GM23338 (cell line): ENCODE measurements at regions not wholly inside any gene's neighbourhood (a gene's known extent, or its start where the extent isn't known, plus 50 kb on each side); places are given as distances from the start of the nearest gene placed in this dataset.

ENCODE experiments used
- ATAC-seq: fragments of 200-7000 bp; cut with Tn5 transposase; 3 replicates; pipeline ENCODE4 v1.9.1; 2020
- DNase-seq: peaks from one replicate; pipeline ENCODE4 v3.0.0-alpha.2; 2015; ENCODE audit warnings: low spot score
- H2AFZ ChIP-seq: fragments of 200-600 bp; sonication (generic); 2 replicates; pipeline ENCODE4 v1.8.0; 2016; ENCODE audit warnings: antibody characterized with exemption, mild to moderate bottlenecking, moderate library complexity
- H3F3A ChIP-seq: fragments of 200-600 bp; sonication (generic); replicated peaks from 2 replicates; pipeline ENCODE4 v1.8.0; 2017; ENCODE audit warnings: antibody characterized with exemption, mixed run types, low read depth
- H3K27ac ChIP-seq: fragments of 200-600 bp; sonication (generic); 2 replicates; pipeline ENCODE4 v1.6.1; 2016; ENCODE audit warnings: low read depth
- H3K27me3 ChIP-seq: fragments of 200-600 bp; sonication (generic); 2 replicates; pipeline ENCODE4 v1.8.0; 2016; ENCODE audit warnings: mild to moderate bottlenecking, mixed run types, moderate library complexity; ENCODE audit not compliant: insufficient read depth
- H3K36me3 ChIP-seq: fragments of 200-600 bp; sonication (generic); 2 replicates; pipeline ENCODE4 v1.8.0; 2016; ENCODE audit warnings: mild to moderate bottlenecking; ENCODE audit not compliant: insufficient read depth
- H3K4me1 ChIP-seq: fragments of 200-600 bp; sonication (generic); 2 replicates; pipeline ENCODE4 v1.8.0; 2016; ENCODE audit warnings: mild to moderate bottlenecking, moderate library complexity; ENCODE audit not compliant: insufficient read depth
- H3K4me2 ChIP-seq: fragments of 200-600 bp; sonication (generic); 2 replicates; pipeline ENCODE4 v1.7.1; 2017; ENCODE audit warnings: mixed run types
- H3K4me3 ChIP-seq: fragments of 200-600 bp; sonication (generic); 2 replicates; pipeline ENCODE4 v1.6.1; 2016; ENCODE audit warnings: mixed run types
- H3K79me2 ChIP-seq: fragments of 200-600 bp; sonication (generic); replicated peaks from 2 replicates; pipeline ENCODE4 v1.8.0; 2017; ENCODE audit warnings: mild to moderate bottlenecking; ENCODE audit not compliant: insufficient read depth
- H3K9me2 ChIP-seq: fragments of 200-600 bp; sonication (generic); 2 replicates; pipeline ENCODE4 v1.8.0; 2017; ENCODE audit not compliant: insufficient read depth
- H4K20me1 ChIP-seq: fragments of 200-600 bp; sonication (generic); replicated peaks from 2 replicates; pipeline ENCODE4 v1.8.0; 2017; ENCODE audit warnings: mild to moderate bottlenecking; ENCODE audit not compliant: insufficient read depth
- H3K27ac Mint-ChIP-seq: 2 replicates; pipeline ENCODE4 v1.8.0; 2020; ENCODE audit warnings: inconsistent platforms, mild to moderate bottlenecking, moderate library complexity, mixed read lengths
- H3K27me3 Mint-ChIP-seq: 3 replicates; pipeline ENCODE4 v1.8.0; 2022; ENCODE audit warnings: low read depth, mild to moderate bottlenecking, moderate library complexity, mixed read lengths, inconsistent platforms; ENCODE audit not compliant: insufficient read depth, poor library complexity
- H3K36me3 Mint-ChIP-seq: 3 replicates; pipeline ENCODE4 v1.8.0; 2021; ENCODE audit warnings: low read depth, mild to moderate bottlenecking, inconsistent platforms, moderate library complexity, mixed read lengths
- H3K4me1 Mint-ChIP-seq: 3 replicates; pipeline ENCODE4 v1.8.0; 2020; ENCODE audit warnings: mild to moderate bottlenecking, inconsistent platforms, mixed read lengths
- H3K4me3 Mint-ChIP-seq: 3 replicates; pipeline ENCODE4 v1.8.0; 2021; ENCODE audit warnings: moderate library complexity, mild to moderate bottlenecking, inconsistent platforms, mixed read lengths
- H3K9me3 Mint-ChIP-seq: 3 replicates; pipeline ENCODE4 v1.8.0; 2020; ENCODE audit warnings: moderate library complexity, mild to moderate bottlenecking, inconsistent platforms, mixed read lengths
- CREB1 ChIP-seq: fragments of 250-450 bp; sonication (Bioruptor Pico); IDR thresholded peaks from 2 replicates; pipeline ENCODE4 v1.5.0; 2020; ENCODE audit warnings: low read depth, mild to moderate bottlenecking, moderate library complexity
- EZH2 ChIP-seq: fragments of 200-600 bp; sonication (generic); IDR thresholded peaks from one replicate; pipeline ENCODE4 v1.8.0; 2017; ENCODE audit warnings: antibody characterized with exemption, mild to moderate bottlenecking, low read depth; ENCODE audit not compliant: unreplicated experiment
- JUNB ChIP-seq: IDR thresholded peaks from one replicate; pipeline ENCODE4 v1.6.1; 2016; ENCODE audit warnings: antibody characterized with exemption; ENCODE audit not compliant: unreplicated experiment
- NANOG ChIP-seq: IDR thresholded peaks from 2 replicates; pipeline ENCODE4 v1.6.1; 2016; ENCODE audit warnings: antibody characterized with exemption, borderline replicate concordance
- POLR2AphosphoS5 ChIP-seq: IDR thresholded peaks from 2 replicates; pipeline ENCODE4 v1.6.1; 2016; ENCODE audit warnings: antibody characterized with exemption, low read depth
- STAT1 ChIP-seq: IDR thresholded peaks from one replicate; pipeline ENCODE4 v1.6.1; 2016; ENCODE audit warnings: antibody characterized with exemption; ENCODE audit not compliant: unreplicated experiment
- ZNF114 ChIP-seq: fragments of 250-450 bp; sonication (Bioruptor Pico); IDR thresholded peaks from 2 replicates; pipeline ENCODE4 v1.5.0; 2020; ENCODE audit warnings: mild to moderate bottlenecking, moderate library complexity
- ZNF331 ChIP-seq: fragments of 250-450 bp; sonication (Bioruptor Pico); IDR thresholded peaks from 2 replicates; pipeline ENCODE4 v1.5.0; 2020; ENCODE audit warnings: low read depth, mild to moderate bottlenecking, moderate library complexity
- TF ChIP-seq, protein P1 (sequence below): fragments of 250-450 bp; sonication (Bioruptor Pico); IDR thresholded peaks from 2 replicates; pipeline ENCODE4 v1.5.0; 2020; ENCODE audit warnings: mild to moderate bottlenecking, moderate library complexity
- TF ChIP-seq, protein P2 (sequence below): IDR thresholded peaks from one replicate; pipeline ENCODE4 v1.6.1; 2018; ENCODE audit warnings: antibody characterized with exemption; ENCODE audit not compliant: unreplicated experiment

DNA sequence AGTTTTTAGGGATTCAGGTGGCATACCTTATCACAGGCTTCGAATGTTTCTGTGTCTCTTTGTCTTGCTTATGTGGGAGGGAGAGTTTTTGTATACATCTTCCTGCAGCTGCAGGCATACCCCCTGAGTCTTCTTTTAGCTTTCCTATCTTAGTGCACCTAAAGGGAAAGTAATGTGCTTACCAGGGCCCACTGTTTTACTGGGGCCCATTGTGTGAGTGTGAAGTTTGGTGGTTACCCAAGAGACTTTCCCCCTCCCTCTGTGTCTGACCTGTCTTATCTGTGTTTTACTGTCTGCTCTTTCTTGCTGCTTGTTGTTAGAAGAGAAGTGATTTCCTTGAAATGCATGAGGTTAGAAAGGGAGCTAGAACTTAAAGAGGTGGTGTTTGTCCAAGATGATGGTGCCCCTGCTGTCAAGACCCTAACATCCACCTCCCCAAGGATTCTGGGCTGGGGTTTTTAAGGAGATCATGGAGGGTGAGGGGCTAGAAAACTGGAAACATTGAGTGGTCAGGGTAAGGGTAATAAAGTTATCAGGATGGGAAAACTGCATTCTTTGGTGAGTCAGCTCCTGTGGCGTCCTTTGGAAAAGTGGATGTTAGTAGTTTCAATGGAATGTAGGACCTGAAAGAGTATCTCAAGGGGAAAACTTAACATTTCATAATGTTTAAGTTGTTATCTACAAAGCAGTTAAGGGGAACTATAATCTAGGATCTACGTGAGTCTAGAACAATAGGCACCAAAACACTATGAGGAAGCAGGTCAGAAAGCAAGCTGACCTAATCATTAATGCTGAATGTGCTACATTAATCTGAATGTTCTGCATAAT, 583.5 kb upstream of the TUSC1 start (continued):
- TF ChIP-seq EZH2 = no peak
- no peak for TF ChIP-seq ZNF114 (CRISPR knock-in tag)
- TF ChIP-seq, protein P1, sequence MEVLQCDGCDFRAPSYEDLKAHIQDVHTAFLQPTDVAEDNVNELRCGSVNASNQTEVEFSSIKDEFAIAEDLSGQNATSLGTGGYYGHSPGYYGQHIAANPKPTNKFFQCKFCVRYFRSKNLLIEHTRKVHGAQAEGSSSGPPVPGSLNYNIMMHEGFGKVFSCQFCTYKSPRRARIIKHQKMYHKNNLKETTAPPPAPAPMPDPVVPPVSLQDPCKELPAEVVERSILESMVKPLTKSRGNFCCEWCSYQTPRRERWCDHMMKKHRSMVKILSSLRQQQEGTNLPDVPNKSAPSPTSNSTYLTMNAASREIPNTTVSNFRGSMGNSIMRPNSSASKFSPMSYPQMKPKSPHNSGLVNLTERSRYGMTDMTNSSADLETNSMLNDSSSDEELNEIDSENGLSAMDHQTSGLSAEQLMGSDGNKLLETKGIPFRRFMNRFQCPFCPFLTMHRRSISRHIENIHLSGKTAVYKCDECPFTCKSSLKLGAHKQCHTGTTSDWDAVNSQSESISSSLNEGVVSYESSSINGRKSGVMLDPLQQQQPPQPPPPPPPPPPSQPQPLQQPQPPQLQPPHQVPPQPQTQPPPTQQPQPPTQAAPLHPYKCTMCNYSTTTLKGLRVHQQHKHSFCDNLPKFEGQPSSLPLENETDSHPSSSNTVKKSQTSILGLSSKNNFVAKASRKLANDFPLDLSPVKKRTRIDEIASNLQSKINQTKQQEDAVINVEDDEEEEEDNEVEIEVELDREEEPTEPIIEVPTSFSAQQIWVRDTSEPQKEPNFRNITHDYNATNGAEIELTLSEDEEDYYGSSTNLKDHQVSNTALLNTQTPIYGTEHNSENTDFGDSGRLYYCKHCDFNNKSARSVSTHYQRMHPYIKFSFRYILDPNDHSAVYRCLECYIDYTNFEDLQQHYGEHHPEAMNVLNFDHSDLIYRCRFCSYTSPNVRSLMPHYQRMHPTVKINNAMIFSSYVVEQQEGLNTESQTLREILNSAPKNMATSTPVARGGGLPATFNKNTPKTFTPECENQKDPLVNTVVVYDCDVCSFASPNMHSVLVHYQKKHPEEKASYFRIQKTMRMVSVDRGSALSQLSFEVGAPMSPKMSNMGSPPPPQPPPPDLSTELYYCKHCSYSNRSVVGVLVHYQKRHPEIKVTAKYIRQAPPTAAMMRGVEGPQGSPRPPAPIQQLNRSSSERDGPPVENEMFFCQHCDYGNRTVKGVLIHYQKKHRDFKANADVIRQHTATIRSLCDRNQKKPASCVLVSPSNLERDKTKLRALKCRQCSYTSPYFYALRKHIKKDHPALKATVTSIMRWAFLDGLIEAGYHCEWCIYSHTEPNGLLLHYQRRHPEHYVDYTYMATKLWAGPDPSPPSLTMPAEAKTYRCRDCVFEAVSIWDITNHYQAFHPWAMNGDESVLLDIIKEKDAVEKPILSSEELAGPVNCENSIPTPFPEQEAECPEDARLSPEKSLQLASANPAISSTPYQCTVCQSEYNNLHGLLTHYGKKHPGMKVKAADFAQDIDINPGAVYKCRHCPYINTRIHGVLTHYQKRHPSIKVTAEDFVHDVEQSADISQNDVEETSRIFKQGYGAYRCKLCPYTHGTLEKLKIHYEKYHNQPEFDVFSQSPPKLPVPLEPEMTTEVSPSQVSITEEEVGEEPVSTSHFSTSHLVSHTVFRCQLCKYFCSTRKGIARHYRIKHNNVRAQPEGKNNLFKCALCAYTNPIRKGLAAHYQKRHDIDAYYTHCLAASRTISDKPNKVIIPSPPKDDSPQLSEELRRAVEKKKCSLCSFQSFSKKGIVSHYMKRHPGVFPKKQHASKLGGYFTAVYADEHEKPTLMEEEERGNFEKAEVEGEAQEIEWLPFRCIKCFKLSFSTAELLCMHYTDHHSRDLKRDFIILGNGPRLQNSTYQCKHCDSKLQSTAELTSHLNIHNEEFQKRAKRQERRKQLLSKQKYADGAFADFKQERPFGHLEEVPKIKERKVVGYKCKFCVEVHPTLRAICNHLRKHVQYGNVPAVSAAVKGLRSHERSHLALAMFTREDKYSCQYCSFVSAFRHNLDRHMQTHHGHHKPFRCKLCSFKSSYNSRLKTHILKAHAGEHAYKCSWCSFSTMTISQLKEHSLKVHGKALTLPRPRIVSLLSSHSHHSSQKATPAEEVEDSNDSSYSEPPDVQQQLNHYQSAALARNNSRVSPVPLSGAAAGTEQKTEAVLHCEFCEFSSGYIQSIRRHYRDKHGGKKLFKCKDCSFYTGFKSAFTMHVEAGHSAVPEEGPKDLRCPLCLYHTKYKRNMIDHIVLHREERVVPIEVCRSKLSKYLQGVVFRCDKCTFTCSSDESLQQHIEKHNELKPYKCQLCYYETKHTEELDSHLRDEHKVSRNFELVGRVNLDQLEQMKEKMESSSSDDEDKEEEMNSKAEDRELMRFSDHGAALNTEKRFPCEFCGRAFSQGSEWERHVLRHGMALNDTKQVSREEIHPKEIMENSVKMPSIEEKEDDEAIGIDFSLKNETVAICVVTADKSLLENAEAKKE (CRISPR knock-in tag) = no peak
- no peak for TF ChIP-seq NANOG
- TF ChIP-seq JUNB = no peak
- TF ChIP-seq CREB1 = no peak
- no peak for TF ChIP-seq ZNF331 (CRISPR knock-in tag)
- no peak for TF ChIP-seq POLR2AphosphoS5
- no peak for TF ChIP-seq STAT1

DNA sequence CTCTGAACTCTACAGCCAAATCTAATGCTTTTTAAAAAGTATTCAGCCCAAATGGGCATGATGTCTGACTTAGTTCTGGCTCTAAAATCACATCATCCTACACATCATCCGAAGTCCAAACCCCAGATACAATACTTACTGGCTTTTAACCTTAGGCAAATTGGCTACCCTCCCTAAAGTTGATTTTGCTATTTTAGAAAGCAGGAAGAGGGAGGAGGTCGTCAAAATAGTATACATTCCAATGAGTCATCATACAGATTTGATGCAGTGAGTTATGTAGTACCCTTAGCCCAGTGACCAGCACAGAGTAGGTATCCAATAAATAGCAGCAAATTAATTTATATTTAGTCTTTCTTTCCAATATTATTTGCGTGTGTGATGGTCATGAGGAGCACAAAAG, 582.0 kb upstream of the TUSC1 start:
- H3K4me3 Mint-ChIP-seq = no peak overlapping the region
- DNase-seq = no peak
- no peaks in the 10 kb centered on the region for H3K36me3 ChIP-seq
- no peak overlapping the region for H3K27ac Mint-ChIP-seq
- no peaks in the 10 kb centered on the region for H4K20me1 ChIP-seq
- H3K27ac ChIP-seq = no peak overlapping the region
- peaks cover 2% of the 10 kb centered on the region; the same call in 1 of the 2 replicates for H3K9me2 ChIP-seq
- ATAC-seq = no peak
- TF ChIP-seq ZNF114 (CRISPR knock-in tag) (no peak), CREB1 (no peak), POLR2AphosphoS5 (no peak)
- TF ChIP-seq, protein P2, sequence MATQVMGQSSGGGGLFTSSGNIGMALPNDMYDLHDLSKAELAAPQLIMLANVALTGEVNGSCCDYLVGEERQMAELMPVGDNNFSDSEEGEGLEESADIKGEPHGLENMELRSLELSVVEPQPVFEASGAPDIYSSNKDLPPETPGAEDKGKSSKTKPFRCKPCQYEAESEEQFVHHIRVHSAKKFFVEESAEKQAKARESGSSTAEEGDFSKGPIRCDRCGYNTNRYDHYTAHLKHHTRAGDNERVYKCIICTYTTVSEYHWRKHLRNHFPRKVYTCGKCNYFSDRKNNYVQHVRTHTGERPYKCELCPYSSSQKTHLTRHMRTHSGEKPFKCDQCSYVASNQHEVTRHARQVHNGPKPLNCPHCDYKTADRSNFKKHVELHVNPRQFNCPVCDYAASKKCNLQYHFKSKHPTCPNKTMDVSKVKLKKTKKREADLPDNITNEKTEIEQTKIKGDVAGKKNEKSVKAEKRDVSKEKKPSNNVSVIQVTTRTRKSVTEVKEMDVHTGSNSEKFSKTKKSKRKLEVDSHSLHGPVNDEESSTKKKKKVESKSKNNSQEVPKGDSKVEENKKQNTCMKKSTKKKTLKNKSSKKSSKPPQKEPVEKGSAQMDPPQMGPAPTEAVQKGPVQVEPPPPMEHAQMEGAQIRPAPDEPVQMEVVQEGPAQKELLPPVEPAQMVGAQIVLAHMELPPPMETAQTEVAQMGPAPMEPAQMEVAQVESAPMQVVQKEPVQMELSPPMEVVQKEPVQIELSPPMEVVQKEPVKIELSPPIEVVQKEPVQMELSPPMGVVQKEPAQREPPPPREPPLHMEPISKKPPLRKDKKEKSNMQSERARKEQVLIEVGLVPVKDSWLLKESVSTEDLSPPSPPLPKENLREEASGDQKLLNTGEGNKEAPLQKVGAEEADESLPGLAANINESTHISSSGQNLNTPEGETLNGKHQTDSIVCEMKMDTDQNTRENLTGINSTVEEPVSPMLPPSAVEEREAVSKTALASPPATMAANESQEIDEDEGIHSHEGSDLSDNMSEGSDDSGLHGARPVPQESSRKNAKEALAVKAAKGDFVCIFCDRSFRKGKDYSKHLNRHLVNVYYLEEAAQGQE = no peak
- peaks cover 23% of the 10 kb centered on the region for H3K9me3 Mint-ChIP-seq
- H3K27me3 Mint-ChIP-seq = peaks cover 5% of the 10 kb centered on the region
- no peaks in the 10 kb centered on the region for H3K4me1 ChIP-seq
- no peaks in the 10 kb centered on the region for H3K27me3 ChIP-seq
- H3K79me2 ChIP-seq = no peaks in the 10 kb centered on the region
- peaks cover 5% of the 10 kb centered on the region; the same call in 2 of the 3 replicates for H3K4me1 Mint-ChIP-seq
- H3F3A ChIP-seq = no peaks in the 10 kb centered on the region
- H3K4me2 ChIP-seq = no peak overlapping the region
- H3K36me3 Mint-ChIP-seq = peaks cover 8% of the 10 kb centered on the region; the same call in 2 of the 3 replicates
- no peak overlapping the region for H3K4me3 ChIP-seq
- H2AFZ ChIP-seq = no peak overlapping the region
